HG03457 (cell line): ENCODE measurements at regions not wholly inside any gene's neighbourhood (a gene's known extent, or its start where the extent isn't known, plus 50 kb on each side); places are given as distances from the start of the nearest gene placed in this dataset.

Experiments
- ATAC-seq: cut with Tn5 transposase; IDR thresholded peaks from one replicate; pipeline ENCODE4 v1.9.1; 2021; ENCODE audit warnings: moderate number of reproducible peaks; ENCODE audit not compliant: unreplicated experiment

DNA sequence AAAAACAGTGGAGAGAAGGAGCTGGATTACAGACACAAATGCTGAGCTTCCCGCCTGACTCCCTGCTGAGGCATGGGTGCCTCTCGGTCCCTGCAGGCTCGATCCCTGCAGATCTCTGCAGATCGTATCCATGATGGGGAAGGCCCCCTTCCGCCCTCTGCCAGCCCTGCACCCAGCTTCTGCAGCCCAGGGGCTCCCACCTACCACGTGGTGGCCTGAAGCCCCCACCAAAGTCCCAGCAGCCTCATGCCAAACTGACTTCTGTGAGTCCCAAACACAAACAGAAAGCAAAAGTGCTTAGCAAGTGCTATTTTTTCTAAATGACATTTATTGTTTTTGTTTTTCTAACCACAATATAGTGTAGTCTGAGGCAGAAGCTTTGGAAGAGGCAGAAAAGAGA lies 127.1 kb upstream of the CHST15 start:
- no peak for ATAC-seq

DNA sequence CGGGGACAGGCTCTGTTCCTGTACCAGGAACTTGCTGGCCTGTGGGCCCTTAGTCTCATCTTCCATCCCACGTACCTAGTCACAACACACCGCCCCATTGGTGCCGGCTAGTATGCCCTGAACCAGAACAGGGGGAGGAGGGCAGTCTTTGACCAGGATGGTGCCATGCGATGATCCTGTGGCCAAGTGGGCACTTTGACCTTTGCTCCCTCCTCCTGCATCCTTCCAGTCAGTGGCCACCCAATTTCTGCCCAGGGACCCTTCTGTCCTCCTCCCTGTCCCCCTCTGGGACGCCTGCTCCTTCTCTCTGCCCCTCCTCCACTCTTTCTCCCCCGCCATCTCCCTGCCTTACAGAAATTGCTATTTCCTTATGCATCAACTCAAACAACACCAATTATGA lies 126.3 kb upstream of the CHST15 start:
- ATAC-seq: no peak

GRCh38 chr10:124219062-124219461 lies 125.7 kb upstream of the CHST15 start:
- no peak for ATAC-seq

- no peak for ATAC-seq
Observed at GRCh38 chr10:124217906-124218804, 124.8 kb upstream of the CHST15 start.

GRCh38 chr10:124217031-124217430 lies 123.6 kb upstream of the CHST15 start:
- no peak for ATAC-seq

GRCh38 chr10:124214610-124215375 lies 121.4 kb upstream of the CHST15 start:
- no peak for ATAC-seq

GRCh38 chr10:124213899-124214510 lies 120.6 kb upstream of the CHST15 start:
- no peak for ATAC-seq

DNA sequence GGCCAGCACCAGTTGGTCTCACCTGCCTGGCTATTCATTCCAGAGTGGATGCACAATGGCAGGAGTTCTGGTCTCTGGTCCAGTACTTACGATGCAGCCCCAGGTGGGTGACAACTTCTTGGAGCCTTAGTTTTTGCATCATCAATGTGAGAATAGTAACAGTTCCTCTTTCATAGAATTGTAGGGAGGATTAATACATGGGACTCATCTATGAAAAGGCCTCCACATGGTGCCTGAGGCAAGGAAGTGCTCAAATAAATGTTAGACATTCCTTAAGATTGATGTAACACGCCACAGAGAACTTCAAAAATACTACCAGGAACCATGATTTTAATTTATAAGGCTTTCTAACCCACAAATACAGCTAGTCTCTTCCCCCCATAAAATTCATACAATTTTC lies 120.1 kb upstream of the CHST15 start:
- no peak for ATAC-seq

DNA sequence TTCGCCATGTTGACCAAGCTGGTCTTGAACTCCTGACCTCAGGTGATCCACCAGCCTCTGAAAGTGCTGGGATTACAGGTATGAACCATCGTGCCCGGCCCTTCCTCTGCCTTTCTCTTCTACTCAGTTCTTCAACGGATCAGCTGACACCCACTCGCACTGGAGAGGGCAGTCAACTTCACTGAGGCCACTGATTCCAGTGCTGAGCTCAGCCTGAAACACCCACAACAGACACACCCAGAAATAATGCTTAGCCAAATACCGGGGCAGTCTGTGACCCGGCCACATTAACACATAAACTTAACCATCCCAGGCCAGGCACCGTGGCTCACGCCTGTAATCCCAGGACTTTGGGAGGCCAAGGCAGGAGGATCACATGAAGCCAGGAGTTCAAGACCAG lies 119.3 kb upstream of the CHST15 start:
- no peak for ATAC-seq

DNA sequence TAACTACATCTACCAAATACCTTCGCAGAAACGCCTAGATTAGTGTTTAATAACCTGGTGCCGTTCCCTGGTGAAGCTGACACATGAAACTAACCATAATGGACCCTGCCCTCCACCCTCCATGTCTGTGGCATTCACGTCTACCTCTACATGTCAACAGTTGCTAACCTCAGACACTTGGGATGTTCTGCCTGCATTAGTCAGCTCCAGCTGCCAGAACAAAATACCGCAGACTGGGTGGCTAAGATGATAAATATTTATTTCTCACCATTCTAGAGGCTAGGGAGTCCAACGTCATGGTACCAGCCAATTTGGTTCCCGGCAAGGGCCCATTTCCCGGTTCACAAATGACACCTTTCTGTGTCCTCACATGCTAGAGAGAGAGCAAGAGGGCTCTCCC lies 118.5 kb upstream of the CHST15 start:
- ATAC-seq: no peak

DNA sequence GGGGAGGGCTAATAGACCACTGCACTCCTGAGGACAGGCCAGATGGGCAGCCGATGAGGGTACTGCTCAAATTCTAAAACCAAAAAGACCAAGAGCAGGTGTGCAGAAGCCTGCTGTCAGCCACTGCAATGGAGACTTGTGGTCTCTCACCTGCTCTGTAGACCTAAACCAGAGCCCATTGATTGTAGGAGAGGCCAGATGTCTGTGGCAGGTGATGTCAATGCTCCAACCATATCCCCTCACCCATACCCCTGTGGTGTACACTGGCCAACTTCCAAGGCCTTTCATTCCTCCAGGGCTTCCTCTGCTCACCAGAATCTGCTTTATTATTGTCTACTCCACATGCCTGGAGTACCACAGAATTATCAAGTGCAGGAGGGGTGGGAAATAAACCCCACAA lies 116.9 kb upstream of the CHST15 start:
- ATAC-seq: no peak

GRCh38 chr10:124207391-124207790 lies 114.0 kb upstream of the CHST15 start:
- no peak for ATAC-seq

GRCh38 chr10:124206616-124207015 lies 113.2 kb upstream of the CHST15 start:
- no peak for ATAC-seq

GRCh38 chr10:124205432-124205831 lies 112.0 kb upstream of the CHST15 start:
- ATAC-seq: no peak

DNA sequence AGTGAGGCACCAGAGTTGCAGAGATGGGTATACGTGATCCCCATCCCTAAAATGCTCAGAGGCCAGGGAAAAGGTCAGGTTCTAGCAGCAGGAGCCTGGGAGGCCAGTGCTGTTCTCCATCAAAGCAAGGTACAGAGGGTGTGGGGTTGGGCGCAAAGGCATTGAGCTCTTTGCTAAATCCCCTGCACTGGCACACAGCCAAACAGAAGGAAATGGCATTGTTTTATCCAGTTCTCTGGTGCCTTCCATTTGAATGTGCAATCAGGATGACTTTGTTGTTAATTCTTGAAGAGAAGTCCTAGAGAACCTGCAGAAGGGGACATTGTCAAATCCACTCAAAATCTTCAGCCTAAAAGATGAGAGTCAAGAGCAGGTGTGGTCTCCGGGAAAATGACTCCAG lies 111.3 kb upstream of the CHST15 start:
- ATAC-seq: no peak

GRCh38 chr10:124200011-124200410 lies 106.6 kb upstream of the CHST15 start:
- ATAC-seq: no peak

GRCh38 chr10:124198871-124199270 lies 105.5 kb upstream of the CHST15 start:
- no peak for ATAC-seq

DNA sequence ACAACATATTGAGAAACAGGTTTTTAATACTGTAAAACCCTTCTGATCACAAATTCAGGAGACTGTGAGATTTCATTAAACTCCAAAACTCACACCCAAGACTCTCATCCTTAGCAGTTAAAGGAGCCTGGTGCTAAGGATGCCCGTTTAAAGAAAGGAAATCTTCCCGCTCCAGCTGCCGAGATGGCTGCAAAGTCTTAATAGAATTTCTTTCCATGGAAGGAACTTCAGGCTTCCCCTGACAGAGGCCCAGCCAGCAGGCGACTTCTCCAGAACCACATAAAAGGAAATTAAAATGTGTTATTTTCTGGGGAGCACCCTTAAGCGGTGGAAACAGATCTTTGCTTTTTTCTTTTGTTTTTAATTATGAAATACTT lies 104.7 kb upstream of the CHST15 start:
- no peak for ATAC-seq

GRCh38 chr10:124197371-124198124 lies 104.2 kb upstream of the CHST15 start:
- no peak for ATAC-seq

DNA sequence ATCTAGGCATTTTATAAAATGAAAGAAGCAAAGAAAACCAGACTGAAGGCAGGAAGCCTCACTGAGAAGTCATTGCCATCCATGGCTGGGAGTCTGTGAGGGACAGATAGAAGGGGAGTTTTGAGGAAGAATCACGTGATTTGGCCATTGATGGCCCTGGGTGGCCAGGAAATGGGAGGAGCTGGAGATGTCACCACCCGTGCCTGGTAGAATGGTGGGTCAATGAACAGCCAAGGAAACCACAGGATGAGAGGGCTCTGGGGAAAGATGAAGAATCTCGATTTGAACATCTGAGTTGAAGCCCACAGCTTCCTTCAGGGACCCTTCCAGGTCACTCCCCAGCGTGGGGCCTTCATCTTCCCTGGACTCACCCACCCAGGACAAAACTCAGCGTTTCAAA lies 103.3 kb upstream of the CHST15 start:
- ATAC-seq: no peak

- no peak for ATAC-seq
Observed at GRCh38 chr10:124194199-124194824, 100.9 kb upstream of the CHST15 start.
